AG09319 (cell line): ENCODE measurements at regions not wholly inside any gene's neighbourhood (a gene's known extent, or its start where the extent isn't known, plus 50 kb on each side); places are given as distances from the start of the nearest gene placed in this dataset.

Experiments
- DNase-seq: peaks from one replicate; pipeline ENCODE4 v3.0.0-alpha.2; 2010; ENCODE audit warnings: low read depth; ENCODE audit errors: extremely low read depth
- TF ChIP-seq, protein P1 (sequence below): IDR thresholded peaks from 2 replicates; pipeline ENCODE4 v1.5.1; 2011; ENCODE audit warnings: low read depth, mild to moderate bottlenecking, inconsistent platforms, low read length, moderate library complexity

DNA sequence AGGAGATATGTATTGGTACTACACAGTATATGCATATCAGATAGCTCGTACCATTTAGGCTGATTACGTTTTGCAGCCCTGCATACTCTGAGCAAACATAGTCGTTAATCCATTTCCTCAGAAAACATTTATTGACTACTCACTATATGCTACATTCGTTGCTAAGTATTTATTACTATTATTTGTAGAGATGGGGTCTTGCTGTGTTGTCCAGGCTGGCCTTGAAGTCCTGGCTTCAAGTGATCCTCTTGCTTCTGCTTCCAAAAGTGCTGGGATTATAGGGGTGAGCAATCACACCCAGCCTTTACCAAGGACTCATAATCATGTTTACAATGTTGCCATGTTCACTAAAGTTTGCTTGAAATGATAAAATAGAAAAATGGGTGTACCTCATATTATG, 174.7 kb downstream of the ARL4A start:
- DNase-seq, result no peak
- TF ChIP-seq, protein P1, sequence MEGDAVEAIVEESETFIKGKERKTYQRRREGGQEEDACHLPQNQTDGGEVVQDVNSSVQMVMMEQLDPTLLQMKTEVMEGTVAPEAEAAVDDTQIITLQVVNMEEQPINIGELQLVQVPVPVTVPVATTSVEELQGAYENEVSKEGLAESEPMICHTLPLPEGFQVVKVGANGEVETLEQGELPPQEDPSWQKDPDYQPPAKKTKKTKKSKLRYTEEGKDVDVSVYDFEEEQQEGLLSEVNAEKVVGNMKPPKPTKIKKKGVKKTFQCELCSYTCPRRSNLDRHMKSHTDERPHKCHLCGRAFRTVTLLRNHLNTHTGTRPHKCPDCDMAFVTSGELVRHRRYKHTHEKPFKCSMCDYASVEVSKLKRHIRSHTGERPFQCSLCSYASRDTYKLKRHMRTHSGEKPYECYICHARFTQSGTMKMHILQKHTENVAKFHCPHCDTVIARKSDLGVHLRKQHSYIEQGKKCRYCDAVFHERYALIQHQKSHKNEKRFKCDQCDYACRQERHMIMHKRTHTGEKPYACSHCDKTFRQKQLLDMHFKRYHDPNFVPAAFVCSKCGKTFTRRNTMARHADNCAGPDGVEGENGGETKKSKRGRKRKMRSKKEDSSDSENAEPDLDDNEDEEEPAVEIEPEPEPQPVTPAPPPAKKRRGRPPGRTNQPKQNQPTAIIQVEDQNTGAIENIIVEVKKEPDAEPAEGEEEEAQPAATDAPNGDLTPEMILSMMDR, result no peak

DNA sequence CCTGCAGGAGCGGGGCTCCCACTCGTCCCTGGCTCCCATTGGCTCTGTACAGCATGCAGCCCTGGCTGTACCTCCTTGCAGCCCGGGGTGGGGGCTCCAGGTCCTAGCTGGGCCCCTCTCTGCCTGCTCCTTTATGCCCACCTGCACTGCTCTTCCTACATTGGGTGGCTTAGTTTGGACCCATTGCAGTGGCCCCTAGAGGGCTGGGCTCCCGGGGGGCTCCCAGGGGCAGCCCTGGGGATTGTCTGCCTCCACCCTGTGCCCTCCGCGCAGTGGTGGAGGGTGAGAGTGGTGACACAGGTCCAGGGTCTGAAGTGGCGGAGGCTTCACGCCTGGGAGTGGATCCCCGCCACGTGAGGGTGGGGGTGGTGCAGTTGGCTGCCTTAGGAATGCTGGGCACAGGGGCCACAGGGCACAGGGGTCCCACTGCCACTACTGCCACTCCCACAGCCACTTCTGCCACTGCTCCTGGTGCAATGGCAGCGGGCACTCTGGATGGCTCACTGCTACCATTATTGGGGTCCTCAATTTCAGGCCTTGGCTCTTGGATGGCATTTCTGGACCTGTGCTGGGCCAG, 177.1 kb downstream of the ARL4A start:
- TF ChIP-seq, protein P1, result no peak
- no peak for DNase-seq

DNA sequence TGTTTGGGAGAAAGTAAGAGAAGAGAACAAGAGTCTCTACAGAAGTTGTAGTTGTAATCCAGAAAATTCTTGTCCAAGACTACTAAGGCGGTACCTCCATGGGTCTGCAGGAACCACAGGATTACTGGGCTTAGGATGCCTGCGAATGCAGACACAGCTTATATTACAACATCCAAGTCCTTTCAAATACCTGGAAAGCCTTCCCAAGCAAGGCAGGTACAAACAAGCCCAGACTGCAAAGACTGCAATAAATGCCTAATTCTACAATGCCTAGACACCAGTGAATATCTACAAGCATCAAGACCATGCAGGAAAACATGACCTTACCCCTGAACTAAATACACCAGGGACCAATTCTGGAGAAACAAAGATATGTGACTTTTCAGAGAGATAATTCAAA, 178.2 kb downstream of the ARL4A start:
- TF ChIP-seq, protein P1, result no peak
- no peak for DNase-seq

- DNase-seq, result no peak
- TF ChIP-seq, protein P1, result no peak
These were observed 178.8 kb downstream of the ARL4A start for GRCh38 chr7:12866207-12866606.

DNA sequence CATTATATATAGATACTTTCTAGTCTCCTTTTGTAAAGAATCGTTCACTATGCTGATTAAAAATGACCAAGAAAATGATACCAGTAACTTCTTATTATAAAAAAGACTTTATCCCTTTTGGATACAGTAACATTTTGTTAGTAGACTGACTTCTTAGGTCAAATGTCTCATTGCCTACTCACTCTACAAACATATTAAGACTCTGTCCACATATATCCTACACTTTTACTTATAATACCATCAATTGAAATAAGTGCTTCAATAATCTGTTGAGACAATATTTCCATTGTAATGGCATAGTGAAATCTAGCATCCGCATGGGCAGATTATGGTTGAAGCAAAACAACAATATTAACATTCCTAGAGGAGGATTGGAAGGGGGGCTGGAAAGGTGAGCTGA, 180.6 kb downstream of the ARL4A start:
- DNase-seq, result no peak
- TF ChIP-seq, protein P1, result no peak

GRCh38 chr7:12870219-12870618, 182.8 kb downstream of the ARL4A start:
- TF ChIP-seq, protein P1, result no peak
- no peak for DNase-seq

GRCh38 chr7:12872487-12872886, 185.1 kb downstream of the ARL4A start:
- TF ChIP-seq, protein P1, result no peak
- no peak for DNase-seq
